H1 (cell line): ENCODE measurements at regions not wholly inside any gene's neighbourhood (a gene's known extent, or its start where the extent isn't known, plus 50 kb on each side); places are given as distances from the start of the nearest gene placed in this dataset.

Experiments used
- CTCF ChIA-PET: fragments of 300-600 bp; sonication (Branson Sonifier 250); formaldehyde crosslinking; loops from one replicate; lab custom pipeline; 2021; ENCODE audit not compliant: partially characterized antibody; lab: Charles Lee
- POLR2A ChIA-PET: fragments of 300-600 bp; sonication (Branson Sonifier 250); formaldehyde crosslinking; loops from one replicate; lab custom pipeline; 2021; ENCODE audit warnings: inconsistent platforms; ENCODE audit not compliant: partially characterized antibody; lab: Charles Lee
- DNase-seq, 2 experiments: peaks; one replicate each; pipeline versions ENCODE4 v3.0.0 to v3.0.0-alpha.2; 2010 to 2022; ENCODE audit warnings: low spot score in 2 of 2, low read depth in 1 of 2, mixed read lengths in 1 of 2
- FAIRE-seq: peaks from 2 replicates; lab custom pipeline; 2011; peaks lifted over from hg19 to GRCh38; lab: Jason Lieb, UNC
- H2AFZ ChIP-seq: 2 replicates; pipeline ENCODE4 v1.8.1; 2012; ENCODE audit warnings: low read length, inconsistent platforms
- H2AK5ac ChIP-seq: 2 replicates; pipeline ENCODE4 v1.6.1; 2013; ENCODE audit warnings: low read depth, low read length
- H2BK120ac ChIP-seq: replicated peaks from 2 replicates; pipeline ENCODE3; 2013; ENCODE audit warnings: low read depth, low read length, inconsistent platforms
- H2BK12ac ChIP-seq: 2 replicates; pipeline ENCODE4 v1.6.1; 2013; ENCODE audit warnings: low read depth, low read length
- H2BK15ac ChIP-seq: 2 replicates; pipeline ENCODE4 v1.6.1; 2013; ENCODE audit warnings: low read length
- H2BK20ac ChIP-seq: 2 replicates; pipeline ENCODE4 v1.6.1; 2013; ENCODE audit warnings: low read length
- H2BK5ac ChIP-seq: 2 replicates; pipeline ENCODE4 v1.6.1; 2013; ENCODE audit warnings: low read depth, low read length
- H3K14ac ChIP-seq: 2 replicates; pipeline ENCODE4 v1.6.1; 2013; ENCODE audit warnings: inconsistent platforms; ENCODE audit not compliant: insufficient read length
- H3K18ac ChIP-seq: 2 replicates; pipeline ENCODE4 v1.6.1; 2013; ENCODE audit warnings: low read length; ENCODE audit errors: extremely low read depth
- H3K23ac ChIP-seq: 2 replicates; pipeline ENCODE4 v1.6.1; 2013; ENCODE audit warnings: inconsistent platforms; ENCODE audit not compliant: insufficient read length
- H3K23me2 ChIP-seq: 2 replicates; pipeline ENCODE4 v1.6.1; 2013; ENCODE audit warnings: low read depth, low read length
- H3K27ac ChIP-seq: 2 replicates; pipeline ENCODE4 v1.6.1; 2011; ENCODE audit warnings: low read depth, low read length, inconsistent platforms
- H3K27me3 ChIP-seq, 4 experiments: replicated peaks in 1 of 4; 1 replicate in 1 of 4; 2 replicates in 3 of 4; pipeline versions ENCODE4 v1.6.1 to v1.8.1; 2011 to 2013; ENCODE audit warnings: low read length in 3 of 4, mild to moderate bottlenecking in 3 of 4, inconsistent platforms in 2 of 4, mixed read lengths in 2 of 4, moderate library complexity in 1 of 4; ENCODE audit not compliant: control insufficient read depth in 3 of 4, insufficient read depth in 3 of 4; ENCODE audit errors: extremely low read depth in 1 of 4
- H3K36me3 ChIP-seq, 4 experiments: 2 replicates each; pipeline versions ENCODE4 v1.6.1 to v1.8.1; 2011 to 2013; ENCODE audit warnings: mild to moderate bottlenecking in 4 of 4, low read length in 3 of 4, moderate library complexity in 2 of 4, control low read depth in 1 of 4, inconsistent platforms in 1 of 4; ENCODE audit not compliant: insufficient read depth in 4 of 4, control insufficient read depth in 2 of 4
- H3K4ac ChIP-seq: replicated peaks from 2 replicates; pipeline ENCODE3; 2013; ENCODE audit warnings: low read length, low read depth, mixed read lengths, inconsistent platforms; ENCODE audit not compliant: insufficient read length
- H3K4me1 ChIP-seq, 4 experiments: replicated peaks in 1 of 4; 1 replicate in 1 of 4; 2 replicates in 3 of 4; pipeline versions ENCODE4 v1.6.1 to v1.8.1; 2011 to 2013; ENCODE audit warnings: low read length in 3 of 4, inconsistent platforms in 2 of 4, mixed read lengths in 1 of 4; ENCODE audit not compliant: insufficient read depth in 4 of 4, control insufficient read depth in 3 of 4
- H3K4me2 ChIP-seq, 2 experiments: 2 replicates each; pipeline versions ENCODE4 v1.6.1 to v1.8.1; 2011 to 2013; ENCODE audit warnings: low read depth in 2 of 2, low read length in 2 of 2, control low read depth in 1 of 2, inconsistent platforms in 1 of 2, mild to moderate bottlenecking in 1 of 2; ENCODE audit not compliant: insufficient read depth in 1 of 2
- H3K4me3 ChIP-seq, 4 experiments: fragments of 200-600, 300-600 bp in 1 of 4; sonication (generic), shearing (Covaris generic), sonication (Bioruptor Twin) in 1 of 4; 2 replicates each; pipeline versions ENCODE4 v1.5.1 to v1.8.1; 2011 to 2016; ENCODE audit warnings: low read length in 4 of 4, low read depth in 3 of 4, control low read depth in 2 of 4, inconsistent platforms in 2 of 4, mild to moderate bottlenecking in 2 of 4, mixed read lengths in 1 of 4, moderate library complexity in 1 of 4; ENCODE audit not compliant: insufficient read depth in 2 of 4; ENCODE audit errors: extremely low read depth in 1 of 4
- H3K56ac ChIP-seq: replicated peaks from 2 replicates; pipeline ENCODE3; 2013; ENCODE audit warnings: low read depth, mild to moderate bottlenecking, mixed read lengths, low read length, inconsistent platforms; ENCODE audit not compliant: insufficient read length
- H3K79me1 ChIP-seq: 2 replicates; pipeline ENCODE4 v1.6.1; 2013; ENCODE audit warnings: low read depth, low read length, control low read depth
- H3K79me2 ChIP-seq, 2 experiments: 2 replicates each; pipeline versions ENCODE4 v1.6.1 to v1.8.1; 2012 to 2013; ENCODE audit warnings: low read length in 2 of 2, mild to moderate bottlenecking in 2 of 2, inconsistent platforms in 1 of 2; ENCODE audit not compliant: insufficient read depth in 2 of 2, control insufficient read depth in 1 of 2
- H3K9ac ChIP-seq, 4 experiments: replicated peaks in 1 of 4; 1 replicate in 1 of 4; 2 replicates in 3 of 4; pipeline versions ENCODE4 v1.6.1 to v1.8.1; 2011 to 2013; ENCODE audit warnings: low read depth in 3 of 4, low read length in 3 of 4, control low read depth in 2 of 4, mild to moderate bottlenecking in 2 of 4, moderate library complexity in 2 of 4, inconsistent platforms in 1 of 4; ENCODE audit errors: extremely low read depth in 1 of 4
- H3K9me3 ChIP-seq, 2 experiments: 2 replicates each; pipeline versions ENCODE4 v1.6.1 to v1.8.1; 2012 to 2013; ENCODE audit warnings: mild to moderate bottlenecking in 2 of 2, moderate library complexity in 2 of 2, control low read depth in 1 of 2, inconsistent platforms in 1 of 2, low read depth in 1 of 2, low read length in 1 of 2, mixed read lengths in 1 of 2; ENCODE audit not compliant: insufficient read depth in 2 of 2
- H4K20me1 ChIP-seq, 2 experiments: replicated peaks in 1 of 2; 2 replicates each; pipeline versions ENCODE3 to v1.8.1; 2011 to 2013; ENCODE audit warnings: inconsistent platforms in 2 of 2, low read length in 2 of 2, mild to moderate bottlenecking in 1 of 2; ENCODE audit not compliant: insufficient read depth in 2 of 2, control insufficient read depth in 1 of 2
- H4K5ac ChIP-seq: 2 replicates; pipeline ENCODE4 v1.6.1; 2013; ENCODE audit warnings: low read length, low read depth, mixed read lengths, inconsistent platforms; ENCODE audit not compliant: insufficient read length
- H4K8ac ChIP-seq: 2 replicates; pipeline ENCODE4 v1.8.0; 2013; ENCODE audit warnings: mild to moderate bottlenecking, moderate library complexity, low read length, inconsistent platforms; ENCODE audit not compliant: insufficient read depth; ENCODE audit errors: extremely low read depth
- H4K91ac ChIP-seq: replicated peaks from 2 replicates; pipeline ENCODE3; 2013; ENCODE audit warnings: low read length, mixed read lengths, inconsistent platforms; ENCODE audit not compliant: insufficient read length
- CBX5 ChIP-seq: fragments of 300-800, 300-1000 bp; sonication (generic); IDR thresholded peaks from 2 replicates; pipeline ENCODE4 v1.7.1; 2016; ENCODE audit warnings: antibody characterized with exemption, low read length, low read depth
- CTCF ChIP-seq, 3 experiments: IDR thresholded peaks; 1 replicate in 2 of 3; 2 replicates in 1 of 3; pipeline versions ENCODE4 v1.5.1 to v1.6.1; 2011; ENCODE audit warnings: low read length in 3 of 3, mild to moderate bottlenecking in 3 of 3, inconsistent platforms in 2 of 3, low read depth in 1 of 3, moderate library complexity in 1 of 3; ENCODE audit not compliant: insufficient read depth in 1 of 3; ENCODE audit errors: control extremely low read depth in 1 of 3
- FOSL1 ChIP-seq: IDR thresholded peaks from 2 replicates; pipeline ENCODE4 v1.6.1; 2011; ENCODE audit warnings: mild to moderate bottlenecking, low read depth, low read length, moderate library complexity; ENCODE audit not compliant: insufficient read depth
- MAX ChIP-seq: IDR thresholded peaks from 2 replicates; pipeline ENCODE4 v1.6.1; 2012; ENCODE audit warnings: inconsistent platforms
- NRF1 ChIP-seq: IDR thresholded peaks from 2 replicates; pipeline ENCODE4 v1.6.1; 2011; ENCODE audit warnings: mild to moderate bottlenecking, low read depth, low read length, improper control_type of control experiment
- RNF2 ChIP-seq: fragments of 200-900, 300-1000 bp; sonication (generic); IDR thresholded peaks from 2 replicates; pipeline ENCODE4 v1.7.1; 2016; ENCODE audit warnings: borderline replicate concordance, low read depth, mild to moderate bottlenecking, antibody characterized with exemption, low read length; ENCODE audit not compliant: poor library complexity, severe bottlenecking; ENCODE audit errors: missing control alignments
- SP1 ChIP-seq: IDR thresholded peaks from 2 replicates; pipeline ENCODE4 v1.6.1; 2011; ENCODE audit warnings: low read depth, low read length
- SP2 ChIP-seq: IDR thresholded peaks from 2 replicates; pipeline ENCODE4 v1.6.1; 2012; ENCODE audit warnings: mild to moderate bottlenecking, low read length, inconsistent platforms
- WGBS, 2 experiments: shearing (Covaris generic) in 1 of 2; methylation state at CpG; one replicate each; pipeline versions ENCODE4 v1.1.6 to v1.1.7; 2013 to 2015; ENCODE audit warnings: low lambda C conversion rate in 2 of 2, mixed read lengths in 2 of 2, inconsistent platforms in 1 of 2, low coverage in 1 of 2, missing lambda C conversion rate in 1 of 2; ENCODE audit not compliant: insufficient replicate concordance in 2 of 2, insufficient coverage in 1 of 2, insufficient read length in 1 of 2; ENCODE audit errors: extremely low coverage in 1 of 2, missing lambda C conversion rate in 1 of 2; 5-methylcytosine and 5-hydroxymethylcytosine counted together

- no peak overlapping the region for H3K4me2 ChIP-seq
- H4K5ac ChIP-seq = no peak overlapping the region
- ChIA-PET POLR2A (no interaction called here), CTCF (interaction anchor here (0.7 kb wide), 2 partner anchors 22 to 991 kb away, joined by 4 read pairs; no protein-coding TSS in a partner anchor)
- peaks cover 0 to 6% (median 3%) of the 10 kb centered on the region in 4 experiments; a peak in 2 of 7 replicates for H3K4me1 ChIP-seq
- no peaks in the 10 kb centered on the region for H4K20me1 ChIP-seq
- H3K27ac ChIP-seq = no peak overlapping the region
- no peak overlapping the region for H3K14ac ChIP-seq
- no peaks in the 10 kb centered on the region for H3K27me3 ChIP-seq
- no peak overlapping the region for H3K23ac ChIP-seq
- no peaks in the 10 kb centered on the region for H3K79me2 ChIP-seq
- H3K79me1 ChIP-seq = no peaks in the 10 kb centered on the region
- H3K56ac ChIP-seq = no peak overlapping the region
- 96% methylated on average over 1 of the region's 1 CpG; no CpG with 5 or more reads in 1 of the 2 experiments for WGBS, 2 experiments
- TF ChIP-seq SP2 (no peak), NRF1 (no peak), FOSL1 (no peak), MAX (no peak), CBX5 (no peak), CTCF (IDR thresholded peaks at IDR 0.05; ENCODE audit: control extremely low read depth in 1 of 3, insufficient read depth in 1 of 3, low read depth in 1 of 3, low read length in 3 of 3) (no peak), SP1 (no peak), RNF2 (no peak)
- H2BK15ac ChIP-seq = no peak overlapping the region
- H3K4ac ChIP-seq = no peak overlapping the region
- no peak overlapping the region for H2AFZ ChIP-seq
- no peak overlapping the region for H2BK12ac ChIP-seq
- no peaks in the 10 kb centered on the region for H3K36me3 ChIP-seq
- FAIRE-seq (no peak), DNase-seq (no peak)
- no peak overlapping the region for H2BK120ac ChIP-seq
- H3K18ac ChIP-seq = no peak overlapping the region
- no peak overlapping the region for H2BK5ac ChIP-seq
- H2AK5ac ChIP-seq = no peak overlapping the region
- H4K8ac ChIP-seq = no peak overlapping the region
- H2BK20ac ChIP-seq = no peak overlapping the region
- no peaks in the 10 kb centered on the region for H3K9me3 ChIP-seq
- no peak overlapping the region for H3K9ac ChIP-seq
- no peaks in the 10 kb centered on the region; the same call in 1 of the 2 replicates for H3K23me2 ChIP-seq
- H3K4me3 ChIP-seq = no peak overlapping the region
- no peak overlapping the region for H4K91ac ChIP-seq
Observed at GRCh38 chr6:9484686-9485085, 930.2 kb downstream of the TFAP2A start.
